Motor neuron (in vitro differentiated cells): ENCODE measurements at regions not wholly inside any gene's neighbourhood (a gene's known extent, or its start where the extent isn't known, plus 50 kb on each side); places are given as distances from the start of the nearest gene placed in this dataset.
A peak's percentile ranks its signal among the peaks of the same experiment; 100 is the strongest.

Experiments used
- ATAC-seq, 8 experiments: fragments of 200-7000 bp; cut with Tn5 transposase; replicated peaks in 6 of 8; 2 replicates each; pipeline ENCODE4 v1.8.0; 2021; ENCODE audit warnings: mild to moderate bottlenecking in 8 of 8, moderate library complexity in 8 of 8
- H3K27ac ChIP-seq, 2 donors: fragments of 250-450 bp; sonication (Bioruptor Pico); 2 replicates each; pipeline ENCODE4 v1.9.0; 2021; ENCODE audit warnings: antibody characterized with exemption in 2 of 2, mild to moderate bottlenecking in 2 of 2, moderate library complexity in 1 of 2
- H3K4me1 ChIP-seq, 2 donors: fragments of 250-450 bp; sonication (Bioruptor Pico); replicated peaks in 1 of 2; 2 replicates each; pipeline ENCODE4 v1.6.1; 2021; ENCODE audit warnings: antibody characterized with exemption in 2 of 2, mild to moderate bottlenecking in 2 of 2, moderate library complexity in 1 of 2
- H3K4me3 ChIP-seq, 5 donors: fragments of 250-450 bp; sonication (Bioruptor Pico); 2 replicates each; pipeline ENCODE4 v1.9.0; 2021; ENCODE audit warnings: antibody characterized with exemption in 5 of 5, mild to moderate bottlenecking in 5 of 5, moderate library complexity in 4 of 5
- WGBS, 10 experiments: fragments of 450-650 bp; shearing (Covaris generic); methylation state at CpG; one replicate each; pipeline ENCODE4 v1.0.0; 2022; 5-methylcytosine and 5-hydroxymethylcytosine counted together
- in situ Hi-C, 9 experiments: fragments of 400-800 bp; cut with MboI; loops; one replicate each; pipeline ENCODE4 v1.15.0; 2021; ENCODE audit warnings: low sequenced_read_pairs in 9 of 9, low pct_unique_long_range_greater_than_20kb in 2 of 9; ENCODE audit not compliant: unreplicated experiment in 9 of 9

GRCh38 chr13:80989747-80990146, 648.8 kb upstream of the SPRY2 start:
- H3K27ac ChIP-seq: no peak overlapping the region
- no peak for ATAC-seq
- 0 to 100% (median 95%) methylated on average over 1 of the region's 1 CpG; no CpG with 5 or more reads in 2 of the 10 experiments for WGBS, 10 experiments
- H3K4me3 ChIP-seq: no peak overlapping the region
- in situ Hi-C loops: no loop called here
- no peaks in the 10 kb centered on the region for H3K4me1 ChIP-seq

- 20 to 81% (median 56%) methylated on average over 1 to 6 of the region's 6 CpGs for WGBS, 10 experiments
- H3K4me3 ChIP-seq: no peak overlapping the region
- H3K27ac ChIP-seq: no peak overlapping the region
- ATAC-seq: no peak
- H3K4me1 ChIP-seq: no peaks in the 10 kb centered on the region
- in situ Hi-C loops: no loop called here
These were observed 648.3 kb upstream of the SPRY2 start for GRCh38 chr13:80989241-80989640.

GRCh38 chr13:80988391-80989151, 647.6 kb upstream of the SPRY2 start:
- H3K27ac ChIP-seq: no peak overlapping the region
- H3K4me1 ChIP-seq: no peaks in the 10 kb centered on the region
- ATAC-seq: no peak
- H3K4me3 ChIP-seq: no peak overlapping the region
- WGBS, 10 experiments: 1 to 85% (median 51%) methylated on average over 2 to 6 of the region's 6 CpGs
- in situ Hi-C loops: no loop called here

- Histone ChIP-seq H3K4me3 (no peak overlapping the region), H3K27ac (no peak overlapping the region), H3K4me1 (no peaks in the 10 kb centered on the region)
- WGBS, 10 experiments: 15 to 64% (median 49%) methylated on average over 5 to 9 of the region's 9 CpGs
- in situ Hi-C loops: no loop called here
- ATAC-seq: peak in 3 of 8 experiments; percentile 48 to 78 (median 66)
These were observed 638.2 kb upstream of the SPRY2 start for GRCh38 chr13:80979035-80979641.

- in situ Hi-C loops: no loop called here
- WGBS, 10 experiments: 0 to 100% (median 67%) methylated on average over 1 to 3 of the region's 4 CpGs; no CpG with 5 or more reads in 1 of the 10 experiments
- H3K4me1 ChIP-seq: no peaks in the 10 kb centered on the region
- no peak overlapping the region for H3K27ac ChIP-seq
- no peak overlapping the region for H3K4me3 ChIP-seq
- no peak for ATAC-seq
These were observed 636.2 kb upstream of the SPRY2 start for GRCh38 chr13:80977168-80977567.

- 39 to 100% (median 96%) methylated on average over 1 to 3 of the region's 4 CpGs; no CpG with 5 or more reads in 1 of the 10 experiments for WGBS, 10 experiments
- no peak for ATAC-seq
- Histone ChIP-seq H3K27ac (no peak overlapping the region), H3K4me3 (no peak overlapping the region), H3K4me1 (no peaks in the 10 kb centered on the region)
- in situ Hi-C loops: no loop called here
These were observed 635.0 kb upstream of the SPRY2 start for GRCh38 chr13:80975903-80976302.

GRCh38 chr13:80973721-80974120, 632.8 kb upstream of the SPRY2 start:
- Histone ChIP-seq H3K4me1 (no peaks in the 10 kb centered on the region), H3K4me3 (no peak overlapping the region), H3K27ac (no peak overlapping the region)
- ATAC-seq: no peak
- WGBS, 10 experiments: 55 to 100% (median 100%) methylated on average over 1 to 2 of the region's 2 CpGs
- in situ Hi-C loops: no loop called here

- Histone ChIP-seq H3K27ac (no peak overlapping the region), H3K4me1 (no peaks in the 10 kb centered on the region), H3K4me3 (no peak overlapping the region)
- in situ Hi-C loops: no loop called here
- WGBS, 10 experiments: 28 to 100% (median 75%) methylated on average over 1 to 2 of the region's 2 CpGs; no CpG with 5 or more reads in 2 of the 10 experiments
- no peak for ATAC-seq
These were observed 632.0 kb upstream of the SPRY2 start for GRCh38 chr13:80972857-80973478.

GRCh38 chr13:80965097-80965496, 624.2 kb upstream of the SPRY2 start:
- in situ Hi-C loops: no loop called here
- Histone ChIP-seq H3K27ac (no peak overlapping the region), H3K4me3 (no peak overlapping the region), H3K4me1 (peaks cover 0 to 8% of the 10 kb centered on the region in 2 donors)
- ATAC-seq: no peak

GRCh38 chr13:80962855-80963254, 621.9 kb upstream of the SPRY2 start:
- H3K27ac ChIP-seq: no peak overlapping the region
- peak in 4 of 8 experiments; percentile 10 to 47 (median 42) for ATAC-seq
- H3K4me1 ChIP-seq: peaks cover 0 to 8% of the 10 kb centered on the region in 2 donors
- 0 to 71% (median 28%) methylated on average over 1 of the region's 1 CpG; no CpG with 5 or more reads in 4 of the 10 experiments for WGBS, 10 experiments
- no peak overlapping the region for H3K4me3 ChIP-seq
- in situ Hi-C loops: no loop called here

- no peak overlapping the region for H3K4me3 ChIP-seq
- in situ Hi-C loops: no loop called here
- no peak overlapping the region for H3K27ac ChIP-seq
- 27 to 91% (median 75%) methylated on average over 3 to 7 of the region's 7 CpGs for WGBS, 10 experiments
- ATAC-seq: peak in 5 of 8 experiments; percentile 83 to 95 (median 90)
- H3K4me1 ChIP-seq: peaks cover 0 to 8% of the 10 kb centered on the region in 2 donors
These were observed 621.2 kb upstream of the SPRY2 start for GRCh38 chr13:80962173-80962572.

GRCh38 chr13:80957019-80957655, 616.2 kb upstream of the SPRY2 start:
- in situ Hi-C loops: no loop called here
- Histone ChIP-seq H3K4me1 (no peaks in the 10 kb centered on the region), H3K27ac (no peak overlapping the region), H3K4me3 (no peak overlapping the region)
- ATAC-seq: no peak
- 10 to 100% (median 67%) methylated on average over 1 to 3 of the region's 3 CpGs; no CpG with 5 or more reads in 1 of the 10 experiments for WGBS, 10 experiments

- Histone ChIP-seq H3K4me1 (no peaks in the 10 kb centered on the region), H3K27ac (no peak overlapping the region), H3K4me3 (no peak overlapping the region)
- in situ Hi-C loops: no loop called here
- ATAC-seq: no peak
These were observed 614.6 kb upstream of the SPRY2 start for GRCh38 chr13:80955501-80955900.
